ENCODE measurements at regions not wholly inside any gene's neighbourhood (a gene's known extent, or its start where the extent isn't known, plus 50 kb on each side); places are given as distances from the start of the nearest gene placed in this dataset.

DNA sequence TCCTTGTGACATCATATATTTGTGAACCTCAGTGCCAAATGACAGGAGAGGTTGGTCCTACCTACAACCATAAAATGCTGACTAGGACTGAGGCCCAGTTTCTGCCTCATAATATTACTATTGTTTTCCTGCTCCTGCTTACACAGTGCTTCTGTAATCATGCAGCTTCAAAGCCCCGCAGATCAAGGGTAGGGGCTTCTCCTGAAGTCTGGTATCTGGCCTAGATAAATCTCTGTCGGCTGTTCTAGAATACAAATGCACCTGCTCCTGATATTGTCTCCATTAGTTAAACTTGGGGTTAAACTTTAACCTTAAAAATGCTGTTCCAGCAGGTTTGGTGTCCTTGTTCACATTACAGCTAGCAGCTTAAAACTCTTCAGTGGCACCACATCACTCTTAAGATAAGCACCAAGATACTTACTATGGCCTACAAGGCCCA is 552.4 kb downstream of the TUSC7 start:
- in situ Hi-C loops (cut with HindIII; ENCODE audit: low sequenced_read_pairs): no loop called here
- no peak for DNase-seq (ENCODE audit: low spot score)

DNA sequence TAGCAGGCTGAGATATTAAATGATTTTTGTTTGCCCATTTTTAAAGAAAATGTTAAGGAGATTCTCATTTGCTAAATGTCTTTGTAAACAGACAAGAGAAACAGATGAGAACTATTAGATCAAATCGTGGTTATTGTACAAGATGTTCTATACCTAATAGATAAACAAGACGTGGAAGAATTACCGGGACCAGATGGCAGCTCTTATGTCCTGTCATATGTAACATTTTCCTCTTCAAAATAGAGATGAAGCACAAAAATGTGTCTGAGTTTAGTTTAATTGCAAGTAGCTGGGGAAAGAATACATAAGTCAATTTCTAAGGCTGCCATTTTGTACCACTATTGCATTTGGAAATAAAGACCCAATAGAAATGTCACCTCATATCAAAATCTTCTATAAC is 553.7 kb downstream of the TUSC7 start:
- DNase-seq (ENCODE audit: low spot score): no peak
- in situ Hi-C loops (cut with HindIII; ENCODE audit: low sequenced_read_pairs): no loop called here

DNA sequence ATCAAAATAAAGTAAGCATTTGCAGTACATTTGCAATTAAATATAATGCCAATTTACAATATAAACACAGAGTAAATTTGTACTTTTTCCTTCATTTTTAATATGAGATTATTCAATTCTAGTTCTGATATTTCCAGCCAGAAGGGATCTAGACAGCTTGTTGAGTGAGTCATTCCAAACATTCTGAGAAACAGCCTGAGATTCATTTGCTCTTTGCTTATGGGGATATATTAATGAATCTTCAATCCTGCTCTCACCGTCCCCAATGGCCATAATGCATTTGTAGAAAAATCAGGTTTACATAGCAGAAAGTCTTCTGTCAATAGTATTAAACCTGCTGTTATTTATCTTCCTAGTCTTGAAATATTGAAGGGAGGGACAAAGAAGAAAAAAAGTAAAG is 554.2 kb downstream of the TUSC7 start:
- in situ Hi-C loops (cut with HindIII; ENCODE audit: low sequenced_read_pairs): no loop called here

DNA sequence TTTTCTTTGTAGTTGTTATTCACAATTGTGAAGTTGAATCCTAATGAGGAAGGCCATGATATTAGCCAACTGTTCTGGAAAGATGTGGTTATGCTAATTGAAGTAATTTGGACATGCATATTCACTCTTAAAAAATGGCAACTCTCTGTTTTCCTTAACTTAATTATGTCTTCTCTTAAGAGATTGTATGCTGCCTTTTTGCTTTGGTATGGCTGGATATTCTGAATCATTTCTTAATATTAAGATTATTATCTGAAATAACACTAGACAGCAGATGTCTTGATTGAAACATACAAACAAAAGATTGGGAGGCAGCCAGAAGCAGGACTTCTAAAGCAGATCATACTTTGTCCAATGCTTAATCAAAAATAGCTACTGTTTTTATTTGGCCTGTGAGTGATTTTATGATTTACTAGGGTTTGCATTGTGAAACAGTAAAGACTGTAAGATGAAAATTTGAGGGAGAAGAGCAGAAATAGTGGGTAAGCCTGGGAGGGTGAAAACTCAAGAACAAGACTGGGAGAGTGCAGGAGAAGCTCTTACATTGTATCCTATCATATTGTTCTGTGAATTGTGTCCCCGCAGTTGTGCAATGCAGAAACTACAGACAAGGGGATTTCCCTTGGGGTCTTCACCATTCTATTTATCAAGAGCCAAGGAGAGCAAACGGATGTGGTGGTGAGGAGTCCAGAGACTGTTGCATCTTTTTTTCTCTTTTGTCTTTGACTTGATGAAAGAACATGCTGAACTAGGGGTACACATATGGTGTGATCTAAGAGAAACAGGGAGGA is 554.8 kb downstream of the TUSC7 start:
- in situ Hi-C loops (cut with HindIII; ENCODE audit: low sequenced_read_pairs): no loop called here
- DNase-seq (ENCODE audit: low spot score): no peak

More for the DNA sequence above, 554.2 kb downstream of the TUSC7 start:
- DNase-seq (ENCODE audit: low spot score): no peak

DNA sequence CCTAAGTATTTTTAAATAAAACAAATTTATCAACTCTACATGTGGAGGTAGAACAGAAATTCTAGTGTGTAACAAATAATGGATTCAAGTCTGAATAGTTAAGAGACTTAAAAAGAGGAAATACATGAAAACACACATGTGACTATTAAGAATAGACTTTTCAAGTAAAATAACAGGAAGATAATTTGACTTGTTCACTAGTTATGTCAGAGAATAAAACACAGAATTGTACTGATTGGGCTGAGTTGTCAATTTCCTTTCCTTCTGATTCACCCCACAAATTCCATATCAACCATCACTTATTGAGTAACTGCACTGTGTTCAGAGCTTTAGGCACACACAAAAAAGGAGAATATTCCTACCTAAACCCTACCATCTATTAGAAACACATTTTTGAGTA is 557.2 kb downstream of the TUSC7 start:
- no peak for DNase-seq (ENCODE audit: low spot score)
- in situ Hi-C loops (cut with HindIII; ENCODE audit: low sequenced_read_pairs): no loop called here

DNA sequence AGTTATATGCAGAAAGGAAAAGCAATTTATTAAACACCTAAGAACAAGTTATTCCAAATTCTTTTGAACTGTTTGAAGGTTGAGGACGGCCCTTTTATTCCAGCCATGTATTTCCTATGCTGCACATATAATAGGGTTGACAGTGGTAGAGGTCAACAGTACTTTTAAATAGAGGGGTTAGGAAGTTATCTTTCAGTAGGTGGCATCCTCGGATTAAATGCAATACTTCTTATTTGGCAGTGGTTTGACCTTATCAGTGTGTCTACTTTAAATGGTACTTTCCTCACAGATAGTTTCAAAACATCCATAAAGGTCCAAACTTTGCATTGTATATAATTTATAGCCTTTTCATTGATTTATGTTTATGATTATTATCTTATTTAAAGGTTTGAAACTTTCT is 558.7 kb downstream of the TUSC7 start:
- no peak for DNase-seq (ENCODE audit: low spot score)
- in situ Hi-C loops (cut with HindIII; ENCODE audit: low sequenced_read_pairs): no loop called here

DNA sequence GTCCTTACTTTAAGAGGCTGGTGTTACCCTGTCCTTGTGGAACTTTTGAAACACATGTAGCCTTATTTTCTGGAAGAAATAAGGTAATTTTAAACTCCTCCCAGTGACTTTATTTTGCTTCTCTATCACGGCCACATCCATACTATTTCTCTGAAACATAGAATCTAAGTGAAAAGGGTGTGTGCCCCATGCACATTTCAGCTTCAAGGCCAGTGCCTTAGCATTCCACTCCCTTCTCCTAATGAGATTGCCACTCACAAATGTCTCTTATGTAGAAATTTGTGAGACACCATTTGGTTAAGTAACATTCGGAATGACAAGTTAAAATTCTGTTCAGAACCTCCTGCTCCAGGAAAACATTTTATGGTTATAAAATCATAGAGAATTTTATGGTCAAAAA is 562.7 kb downstream of the TUSC7 start:
- in situ Hi-C loops (cut with HindIII; ENCODE audit: low sequenced_read_pairs): no loop called here
- DNase-seq (ENCODE audit: low spot score): no peak

DNA sequence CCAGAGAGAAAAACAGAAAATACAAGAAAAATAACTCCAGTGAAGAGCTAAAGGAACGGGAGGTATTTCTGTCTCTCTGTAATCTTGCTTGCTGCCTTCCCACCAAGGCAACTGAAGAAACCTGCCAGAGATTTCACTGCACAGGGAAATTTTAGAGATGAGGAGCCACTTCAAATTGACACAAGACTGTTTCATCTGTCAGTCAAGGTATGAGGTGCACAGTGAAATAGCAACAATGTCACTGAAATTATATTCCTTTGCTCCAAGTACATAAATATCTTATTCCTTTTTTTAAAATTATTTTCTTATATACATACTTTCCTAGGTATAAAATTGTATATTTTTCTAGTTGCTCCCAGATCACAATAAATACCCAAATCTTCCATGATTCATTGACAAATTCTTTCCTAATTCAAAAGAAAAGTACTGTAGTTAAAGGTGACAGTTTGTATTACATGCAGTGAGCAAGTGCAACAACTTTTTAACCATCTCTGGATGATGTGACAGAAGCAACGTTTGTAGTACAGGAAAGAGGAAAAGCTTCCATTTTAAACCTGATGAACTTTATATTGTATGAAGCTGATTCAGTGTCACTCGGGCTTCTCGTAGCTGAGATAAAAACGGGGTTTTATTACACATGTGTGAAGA is 563.4 kb downstream of the TUSC7 start:
- in situ Hi-C loops (cut with HindIII; ENCODE audit: low sequenced_read_pairs): no loop called here
- DNase-seq (ENCODE audit: low spot score): no peak

DNA sequence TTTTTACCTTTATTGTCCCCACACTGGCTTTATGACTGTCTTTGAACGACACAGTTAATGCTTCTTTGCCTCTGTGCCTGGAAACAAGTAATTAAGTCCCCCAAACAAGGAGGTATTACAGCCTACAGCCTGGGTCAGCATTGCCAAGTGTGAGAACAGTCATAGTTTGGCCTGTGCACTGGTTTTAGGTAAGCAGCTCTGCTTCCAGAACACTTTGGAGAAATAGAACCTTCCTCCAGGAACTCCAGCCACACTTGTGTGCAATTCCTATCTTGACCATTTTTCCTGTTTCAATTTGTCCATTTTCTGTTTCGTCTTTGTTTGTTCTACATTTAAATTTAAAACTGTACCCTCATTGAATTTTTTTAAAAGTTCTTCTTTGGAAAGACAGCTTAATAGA is 568.2 kb downstream of the TUSC7 start:
- in situ Hi-C loops (cut with HindIII; ENCODE audit: low sequenced_read_pairs): no loop called here
- DNase-seq (ENCODE audit: low spot score): no peak

DNA sequence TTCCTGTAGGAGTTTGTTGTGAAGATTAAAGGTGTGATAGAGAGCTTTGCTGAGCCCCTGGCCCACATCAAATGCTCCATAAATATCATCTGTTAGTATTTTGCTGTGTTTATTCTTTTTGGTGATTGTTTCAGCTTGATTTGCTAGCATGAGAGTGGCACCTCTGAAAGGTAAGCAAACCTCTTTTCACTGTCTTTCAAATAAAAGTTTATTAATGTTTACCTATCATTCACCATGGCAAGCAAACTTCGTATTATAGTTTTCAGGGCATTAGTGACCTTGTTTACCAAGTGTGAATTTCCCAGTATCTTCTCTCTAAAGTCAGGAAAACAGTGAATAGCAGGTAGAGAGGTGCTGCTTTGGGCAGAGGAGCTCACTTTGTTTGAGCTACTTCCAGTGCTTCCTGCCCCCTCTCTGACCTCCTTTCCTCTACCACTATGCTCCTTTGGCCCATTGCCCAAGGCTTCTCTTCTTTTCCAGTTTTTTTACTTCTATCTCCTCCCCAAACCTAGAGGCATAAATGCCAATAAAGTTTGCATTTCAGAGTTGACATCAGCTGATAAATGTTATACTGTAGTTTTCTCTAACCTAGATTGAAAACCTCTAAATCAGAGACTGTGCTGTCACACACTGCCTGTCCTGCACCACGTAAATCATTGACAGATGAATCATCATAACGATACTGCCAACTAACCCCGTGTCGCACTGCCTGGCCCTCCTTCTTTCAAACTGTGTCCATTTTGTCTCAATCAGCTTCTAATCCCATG is 569.0 kb downstream of the TUSC7 start:
- DNase-seq (ENCODE audit: low spot score): no peak
- in situ Hi-C loops (cut with HindIII; ENCODE audit: low sequenced_read_pairs): no loop called here

DNA sequence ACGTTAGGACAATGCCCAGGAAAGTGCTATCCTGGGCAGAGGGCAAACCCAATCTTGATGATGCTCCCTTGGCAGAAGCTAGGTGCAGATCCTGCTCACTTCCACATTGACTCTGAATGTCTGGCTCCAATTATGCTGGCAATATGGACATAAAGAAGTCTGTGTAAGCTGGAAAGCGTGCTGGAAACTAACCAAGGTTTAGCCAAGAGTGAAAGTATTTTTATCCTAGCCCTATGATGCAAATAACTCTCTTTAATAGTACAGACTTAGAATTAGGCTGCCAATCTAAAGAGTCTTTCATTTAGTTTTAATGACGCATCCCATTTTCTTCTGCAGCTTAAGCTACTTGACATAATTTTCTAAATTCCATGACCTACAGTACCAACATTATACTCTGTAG is 571.8 kb downstream of the TUSC7 start:
- DNase-seq (ENCODE audit: low spot score): no peak
- in situ Hi-C loops (cut with HindIII; ENCODE audit: low sequenced_read_pairs): no loop called here

DNA sequence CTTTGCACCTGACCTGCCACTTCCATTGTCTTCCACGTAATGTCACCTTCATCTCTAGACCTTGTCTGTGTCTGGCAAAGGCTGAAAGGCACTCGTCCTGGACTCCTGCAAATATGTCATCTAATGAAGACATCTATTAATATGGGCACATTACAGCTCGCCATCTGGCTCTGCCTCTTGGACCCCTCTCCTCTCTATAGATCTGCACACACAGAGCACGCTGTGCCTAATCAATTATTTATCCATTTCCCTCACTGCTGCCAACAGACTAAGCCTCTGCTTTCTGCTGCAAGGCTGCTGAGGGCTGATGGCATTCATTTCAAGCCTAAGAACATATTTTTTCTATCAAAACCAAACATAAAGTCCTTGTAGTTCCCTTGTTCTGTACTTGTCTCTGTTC is 573.0 kb downstream of the TUSC7 start:
- in situ Hi-C loops (cut with HindIII; ENCODE audit: low sequenced_read_pairs): no loop called here
- no peak for DNase-seq (ENCODE audit: low spot score)

DNA sequence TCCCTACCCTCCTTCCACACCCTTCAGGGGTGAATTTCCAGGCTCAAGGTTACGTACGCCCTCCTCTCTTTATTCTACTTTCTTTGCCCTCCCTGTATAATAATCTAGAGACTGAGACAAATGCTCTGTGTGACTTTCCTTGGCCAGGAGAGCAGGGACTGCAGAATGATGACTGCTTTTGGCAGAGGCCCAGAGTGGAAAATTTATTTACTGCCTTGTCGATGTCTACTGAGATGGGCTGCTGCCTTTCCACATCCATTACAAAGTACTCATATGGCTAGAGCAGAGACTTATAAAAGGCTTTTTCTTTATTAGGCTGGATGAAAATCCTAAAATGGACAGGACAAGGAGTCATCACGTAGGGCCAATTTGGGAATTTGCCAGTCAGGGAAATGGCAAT is 576.2 kb downstream of the TUSC7 start:
- in situ Hi-C loops (cut with HindIII; ENCODE audit: low sequenced_read_pairs): no loop called here

DNA sequence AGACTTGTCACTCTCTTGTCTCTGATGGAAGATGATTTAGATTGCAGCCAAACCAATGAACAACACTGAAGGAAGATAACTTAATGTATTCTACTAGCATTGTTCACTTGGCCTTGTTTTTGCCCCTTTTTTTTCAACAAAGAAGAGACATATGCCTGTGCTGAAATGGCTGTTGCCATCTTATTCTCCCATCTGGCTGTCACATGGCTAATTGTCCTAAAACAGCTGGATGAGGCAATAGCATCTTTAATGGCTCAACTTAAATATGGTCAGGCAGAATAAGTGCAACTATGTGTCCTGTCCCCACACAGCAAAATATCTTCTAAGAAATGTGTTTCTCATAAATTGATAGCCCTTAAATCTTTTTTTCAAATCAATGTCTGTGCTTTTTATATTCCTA is 576.9 kb downstream of the TUSC7 start:
- no peak for DNase-seq (ENCODE audit: low spot score)
- in situ Hi-C loops (cut with HindIII; ENCODE audit: low sequenced_read_pairs): no loop called here

More for the DNA sequence above, 576.2 kb downstream of the TUSC7 start:
- peak; percentile 7 for DNase-seq (ENCODE audit: low spot score)

DNA sequence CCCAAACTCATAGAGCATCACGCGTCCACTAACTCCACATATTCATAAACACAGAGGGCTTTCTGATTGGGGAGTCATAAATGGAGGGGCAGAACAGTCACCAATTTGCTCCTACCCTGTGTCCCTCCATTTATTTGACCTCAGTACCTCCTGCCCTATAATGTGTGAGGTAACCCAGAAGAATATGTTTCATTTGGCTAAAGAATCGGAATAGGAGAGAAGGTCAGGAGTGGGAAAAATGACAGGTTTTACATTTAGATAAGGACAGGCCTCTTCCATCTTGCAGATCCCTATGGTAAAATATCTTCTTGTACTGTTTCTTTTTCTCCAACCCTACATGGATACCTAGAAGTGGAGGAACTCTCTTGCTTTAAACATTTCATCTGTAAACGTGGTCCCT is 578.0 kb downstream of the TUSC7 start:
- no peak for DNase-seq (ENCODE audit: low spot score)
- in situ Hi-C loops (cut with HindIII; ENCODE audit: low sequenced_read_pairs): no loop called here

DNA sequence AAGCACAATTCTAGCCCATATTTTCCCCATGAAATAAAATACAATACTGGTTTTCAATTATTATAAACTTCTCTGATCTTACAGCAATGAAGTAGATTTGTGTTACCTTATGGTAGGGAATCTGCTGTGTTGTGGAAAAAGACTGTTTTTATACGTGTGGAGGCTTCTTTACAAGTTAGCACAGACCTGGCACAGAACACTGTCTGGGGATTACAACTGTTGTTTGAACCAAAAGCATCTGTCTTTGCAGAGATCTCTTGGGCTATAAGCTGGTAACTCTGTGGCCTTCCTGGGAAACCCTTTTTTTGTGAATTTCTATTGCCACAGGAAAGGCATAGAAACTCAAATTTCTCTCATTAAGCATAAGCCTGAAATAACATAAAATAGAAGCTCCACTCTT is 581.9 kb downstream of the TUSC7 start:
- no peak for DNase-seq (ENCODE audit: low spot score)
- in situ Hi-C loops (cut with HindIII; ENCODE audit: low sequenced_read_pairs): no loop called here

DNA sequence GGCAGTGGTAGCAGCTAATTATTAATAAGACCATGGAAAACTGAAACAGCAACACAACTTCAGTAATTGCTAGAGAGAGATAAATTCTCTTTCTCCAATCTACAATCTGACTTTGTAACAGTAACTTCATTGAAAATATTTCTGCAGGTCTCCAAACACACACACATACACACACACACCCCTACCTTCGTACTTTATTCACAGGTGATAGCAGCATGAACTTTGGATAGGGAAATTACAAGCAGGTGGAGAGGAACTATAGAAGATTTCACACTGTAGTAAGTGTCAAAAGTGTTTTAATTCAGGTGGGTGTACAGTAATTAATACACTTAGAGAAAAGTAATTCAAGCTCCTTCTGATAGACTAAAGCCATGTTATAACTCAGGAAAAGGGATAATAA is 587.5 kb downstream of the TUSC7 start:
- no peak for DNase-seq (ENCODE audit: low spot score)
- in situ Hi-C loops (cut with HindIII; ENCODE audit: low sequenced_read_pairs): no loop called here

DNA sequence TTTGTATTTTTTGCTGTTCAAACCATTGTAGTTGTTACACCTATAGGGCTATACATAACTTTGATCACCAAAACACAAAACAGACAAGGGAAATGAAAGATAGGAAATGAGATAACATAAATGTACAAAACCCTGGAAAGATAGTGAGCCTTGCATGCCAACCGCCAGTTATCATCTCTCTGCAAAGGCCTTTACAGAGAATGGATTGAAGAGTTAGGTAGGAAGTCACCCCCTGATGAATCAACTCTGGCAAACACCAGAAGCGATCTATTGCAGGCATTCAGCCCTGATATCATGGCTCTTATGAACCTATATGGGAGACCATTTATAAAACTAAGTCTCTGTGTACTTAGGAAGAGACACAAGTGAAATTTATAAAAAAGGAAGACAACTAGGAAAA is 588.0 kb downstream of the TUSC7 start:
- no peak for DNase-seq (ENCODE audit: low spot score)
- in situ Hi-C loops (cut with HindIII; ENCODE audit: low sequenced_read_pairs): no loop called here

DNA sequence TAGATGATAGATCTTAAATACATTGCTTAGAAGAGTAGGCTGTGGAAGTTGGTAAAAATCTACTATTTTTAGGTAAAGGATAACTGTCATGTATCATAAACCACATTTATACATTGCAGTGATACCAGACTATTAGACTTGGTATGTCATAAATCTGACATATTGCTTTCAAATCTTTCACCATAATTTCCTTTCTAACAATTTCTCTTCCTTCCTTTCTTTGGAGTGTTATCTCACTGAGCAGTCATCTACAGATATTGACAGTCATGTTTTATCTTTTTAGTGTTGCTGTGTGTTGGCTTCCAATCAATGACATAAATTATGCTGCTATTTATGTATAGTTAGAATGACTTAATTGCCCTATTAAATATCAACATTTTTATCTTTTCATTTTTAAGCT is 588.7 kb downstream of the TUSC7 start:
- in situ Hi-C loops (cut with HindIII; ENCODE audit: low sequenced_read_pairs): no loop called here
- DNase-seq (ENCODE audit: low spot score): no peak

DNA sequence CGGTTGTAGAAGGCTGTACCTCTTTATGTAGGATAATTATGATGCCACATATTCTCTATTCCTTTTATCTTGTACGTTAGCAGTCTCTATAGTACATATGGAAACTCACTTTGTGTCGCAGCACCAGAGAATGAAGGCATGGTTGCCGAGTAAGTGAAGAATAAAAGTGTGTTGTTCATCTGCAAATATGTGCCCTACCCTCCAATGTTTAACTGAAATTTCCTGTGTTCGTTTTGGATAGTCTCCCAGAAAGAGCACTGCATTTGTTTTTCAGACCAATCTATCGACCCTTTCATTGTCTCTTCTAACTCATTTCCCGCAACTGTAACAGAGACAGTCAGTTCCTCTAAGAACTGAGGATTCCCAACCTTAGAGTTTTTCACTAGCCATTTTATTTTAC is 592.8 kb downstream of the TUSC7 start:
- no peak for DNase-seq (ENCODE audit: low spot score)

More for the DNA sequence above, 592.8 kb downstream of the TUSC7 start:
- in situ Hi-C loops (cut with HindIII; ENCODE audit: low sequenced_read_pairs): no loop called here

All from G401 (cell line).